Adrenal gland (tissue), 5 donors: ENCODE measurements at regions not wholly inside any gene's neighbourhood (a gene's known extent, or its start where the extent isn't known, plus 50 kb on each side); places are given as distances from the start of the nearest gene placed in this dataset.

Experiments
- POLR2A ChIP-seq, 2 donors: fragments of 450-650 bp; IDR thresholded peaks; one replicate each; pipeline ENCODE4 v1.6.1; 2017; ENCODE audit warnings: antibody characterized with exemption in 2 of 2, mild to moderate bottlenecking in 2 of 2, moderate library complexity in 1 of 2
- TF ChIP-seq, protein P1 (sequence below), 6 experiments: fragments of 450-650 bp in 4 of 6; fragments of 200-600 bp in 2 of 6; sonication (generic) in 1 of 6; IDR thresholded peaks; 1 replicate in 5 of 6; 2 replicates in 1 of 6; pipeline versions ENCODE4 v1.5.1 to v1.8.0; 2016 to 2021; ENCODE audit warnings: antibody characterized with exemption in 6 of 6, mild to moderate bottlenecking in 2 of 6, moderate library complexity in 1 of 6
- donor health status: DM: no; HTN: no; CAD: no.

DNA sequence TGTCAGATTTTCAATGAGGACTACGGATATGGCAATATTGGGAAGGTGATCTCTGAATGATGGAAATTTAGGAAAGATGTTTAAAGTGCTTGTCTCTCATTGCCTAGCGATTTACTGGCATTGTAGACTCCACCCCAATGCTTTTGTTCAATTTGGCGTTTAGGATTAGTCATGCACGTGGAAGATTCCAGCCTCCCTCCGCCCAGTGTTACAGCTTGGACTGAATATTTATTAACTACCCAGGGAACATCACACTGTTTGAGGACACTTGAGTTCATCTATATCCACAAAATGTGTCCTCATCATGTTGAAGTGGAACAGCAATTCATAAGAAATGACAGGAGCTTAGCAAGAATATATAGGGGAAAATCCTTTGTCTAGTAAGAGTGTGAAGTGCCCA lies 738.8 kb upstream of the RBFOX1 start:
- TF ChIP-seq, protein P1, sequence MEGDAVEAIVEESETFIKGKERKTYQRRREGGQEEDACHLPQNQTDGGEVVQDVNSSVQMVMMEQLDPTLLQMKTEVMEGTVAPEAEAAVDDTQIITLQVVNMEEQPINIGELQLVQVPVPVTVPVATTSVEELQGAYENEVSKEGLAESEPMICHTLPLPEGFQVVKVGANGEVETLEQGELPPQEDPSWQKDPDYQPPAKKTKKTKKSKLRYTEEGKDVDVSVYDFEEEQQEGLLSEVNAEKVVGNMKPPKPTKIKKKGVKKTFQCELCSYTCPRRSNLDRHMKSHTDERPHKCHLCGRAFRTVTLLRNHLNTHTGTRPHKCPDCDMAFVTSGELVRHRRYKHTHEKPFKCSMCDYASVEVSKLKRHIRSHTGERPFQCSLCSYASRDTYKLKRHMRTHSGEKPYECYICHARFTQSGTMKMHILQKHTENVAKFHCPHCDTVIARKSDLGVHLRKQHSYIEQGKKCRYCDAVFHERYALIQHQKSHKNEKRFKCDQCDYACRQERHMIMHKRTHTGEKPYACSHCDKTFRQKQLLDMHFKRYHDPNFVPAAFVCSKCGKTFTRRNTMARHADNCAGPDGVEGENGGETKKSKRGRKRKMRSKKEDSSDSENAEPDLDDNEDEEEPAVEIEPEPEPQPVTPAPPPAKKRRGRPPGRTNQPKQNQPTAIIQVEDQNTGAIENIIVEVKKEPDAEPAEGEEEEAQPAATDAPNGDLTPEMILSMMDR (IDR thresholded peaks at IDR 0.05) = no peak
- no peak for TF ChIP-seq POLR2A (IDR thresholded peaks at IDR 0.05)
